NCI-H524 (cell line): ENCODE measurements at regions not wholly inside any gene's neighbourhood (a gene's known extent, or its start where the extent isn't known, plus 50 kb on each side); places are given as distances from the start of the nearest gene placed in this dataset.

ENCODE experiments used
- DNase-seq, 2 experiments: peaks; one replicate each; lab custom pipeline; 2025; lab: John Stamatoyannopoulos, UW

- DNase-seq, result no peak
These were observed 216.8 kb downstream of the TEX29 start for GRCh38 chr13:111537115-111537728.

- DNase-seq, result no peak
These were observed 217.5 kb downstream of the TEX29 start for GRCh38 chr13:111537843-111538499.

GRCh38 chr13:111539252-111539651 lies 218.8 kb downstream of the TEX29 start:
- no peak for DNase-seq

GRCh38 chr13:111539791-111540446 lies 219.5 kb downstream of the TEX29 start:
- DNase-seq, result peak in 1 of 2 experiments; percentile 9

- no peak for DNase-seq
These were observed 220.0 kb downstream of the TEX29 start for GRCh38 chr13:111540486-111540885.

- no peak for DNase-seq
These were observed 220.9 kb downstream of the TEX29 start for GRCh38 chr13:111541345-111541744.

- no peak for DNase-seq
These were observed 221.5 kb downstream of the TEX29 start for GRCh38 chr13:111541752-111542529.

- DNase-seq, result no peak
These were observed 222.3 kb downstream of the TEX29 start for GRCh38 chr13:111542530-111543341.

- no peak for DNase-seq
These were observed 226.7 kb downstream of the TEX29 start for GRCh38 chr13:111546921-111547675.

GRCh38 chr13:111547726-111548273 lies 227.4 kb downstream of the TEX29 start:
- no peak for DNase-seq

- no peak for DNase-seq
These were observed 227.9 kb downstream of the TEX29 start for GRCh38 chr13:111548301-111548700.

GRCh38 chr13:111548805-111549204 lies 228.4 kb downstream of the TEX29 start:
- no peak for DNase-seq

GRCh38 chr13:111549464-111549863 lies 229.0 kb downstream of the TEX29 start:
- DNase-seq, result no peak

- DNase-seq, result no peak
These were observed 229.6 kb downstream of the TEX29 start for GRCh38 chr13:111550062-111550461.

- DNase-seq, result no peak
These were observed 230.9 kb downstream of the TEX29 start for GRCh38 chr13:111551204-111551820.

- no peak for DNase-seq
These were observed 232.6 kb downstream of the TEX29 start for GRCh38 chr13:111552891-111553655.

GRCh38 chr13:111554539-111555267 lies 234.3 kb downstream of the TEX29 start:
- DNase-seq, result no peak

- no peak for DNase-seq
These were observed 234.9 kb downstream of the TEX29 start for GRCh38 chr13:111555268-111555808.
